GM18505 (cell line): ENCODE measurements at regions not wholly inside any gene's neighbourhood (a gene's known extent, or its start where the extent isn't known, plus 50 kb on each side); places are given as distances from the start of the nearest gene placed in this dataset.

Source experiments
- ATAC-seq: cut with Tn5 transposase; IDR thresholded peaks from one replicate; pipeline ENCODE4 v1.9.1; 2021; ENCODE audit not compliant: unreplicated experiment
- POLR2A ChIP-seq: IDR thresholded peaks from 4 replicates; pipeline ENCODE4 v1.6.1; 2011; ENCODE audit warnings: borderline replicate concordance; ENCODE audit not compliant: insufficient read depth, insufficient read length; ENCODE audit errors: extremely low read depth

- no peak for ATAC-seq
These were observed 70.2 kb downstream of the CLDN1 start for GRCh38 chr3:190252080-190252479.

GRCh38 chr3:190249414-190249813, 72.8 kb downstream of the CLDN1 start:
- TF ChIP-seq POLR2A: no peak
- no peak for ATAC-seq

More at GRCh38 chr3:190252080-190252479, 70.2 kb downstream of the CLDN1 start:
- no peak for TF ChIP-seq POLR2A

DNA sequence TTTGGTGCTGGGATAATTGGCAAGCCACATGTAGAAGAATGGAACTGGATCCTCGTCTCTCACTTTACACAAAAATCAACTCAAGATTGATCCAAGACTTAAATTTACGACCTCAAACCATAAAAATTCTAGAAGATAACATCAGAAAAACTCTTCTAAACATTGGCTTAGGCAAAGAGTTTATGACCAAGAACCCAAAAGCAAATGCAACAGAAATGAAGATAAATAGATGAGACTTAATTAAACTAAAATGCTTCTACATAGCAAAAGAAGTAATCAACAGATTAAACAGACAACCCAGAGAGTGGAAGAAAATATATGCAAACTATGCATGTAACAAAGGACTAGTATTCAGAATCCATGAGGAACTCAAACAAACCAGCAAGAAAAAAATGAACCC, 80.1 kb downstream of the CLDN1 start:
- no peak for ATAC-seq
- TF ChIP-seq POLR2A: no peak

- ATAC-seq: no peak
- TF ChIP-seq POLR2A: no peak
These were observed 82.9 kb downstream of the CLDN1 start for GRCh38 chr3:190239325-190239724.

DNA sequence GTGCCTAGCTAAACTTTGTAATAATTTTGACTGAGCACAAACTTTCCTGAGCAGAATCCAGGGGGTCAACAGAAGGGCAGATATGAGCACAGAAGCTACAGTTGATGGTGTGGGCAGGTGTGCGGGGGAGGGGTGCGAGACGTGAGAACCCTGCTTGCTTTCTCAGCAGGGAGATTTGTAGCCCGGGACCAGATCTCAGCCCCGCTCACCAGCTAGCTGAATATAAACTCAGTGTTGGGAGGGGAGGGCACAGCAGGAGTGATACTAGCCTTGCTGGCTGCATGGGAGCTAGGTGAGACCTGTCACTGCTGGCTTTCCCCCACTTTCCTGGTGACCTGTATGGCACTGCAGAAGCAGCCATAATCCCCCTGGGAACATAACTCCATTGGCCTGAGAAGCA, 83.4 kb downstream of the CLDN1 start:
- ATAC-seq: no peak
- no peak for TF ChIP-seq POLR2A

DNA sequence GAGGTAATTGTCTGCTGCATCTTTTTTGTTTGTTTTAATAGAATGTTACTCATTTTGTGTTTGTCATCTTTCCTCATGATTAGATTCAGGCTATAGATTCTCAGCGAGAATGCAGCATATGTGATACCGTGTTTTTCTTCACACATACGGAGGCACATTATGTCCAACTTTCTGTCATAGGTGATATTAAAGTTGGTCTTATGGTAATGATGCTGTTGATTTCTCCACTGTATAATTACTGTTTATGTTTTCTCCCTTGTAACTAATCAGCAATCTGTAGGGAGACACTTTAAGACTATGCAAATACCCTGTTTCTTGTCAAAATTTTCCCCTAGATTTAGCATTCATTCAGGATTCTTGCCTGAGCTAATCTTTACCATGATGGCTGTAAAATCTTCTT, 87.6 kb downstream of the CLDN1 start:
- ATAC-seq: no peak
- TF ChIP-seq POLR2A: no peak

DNA sequence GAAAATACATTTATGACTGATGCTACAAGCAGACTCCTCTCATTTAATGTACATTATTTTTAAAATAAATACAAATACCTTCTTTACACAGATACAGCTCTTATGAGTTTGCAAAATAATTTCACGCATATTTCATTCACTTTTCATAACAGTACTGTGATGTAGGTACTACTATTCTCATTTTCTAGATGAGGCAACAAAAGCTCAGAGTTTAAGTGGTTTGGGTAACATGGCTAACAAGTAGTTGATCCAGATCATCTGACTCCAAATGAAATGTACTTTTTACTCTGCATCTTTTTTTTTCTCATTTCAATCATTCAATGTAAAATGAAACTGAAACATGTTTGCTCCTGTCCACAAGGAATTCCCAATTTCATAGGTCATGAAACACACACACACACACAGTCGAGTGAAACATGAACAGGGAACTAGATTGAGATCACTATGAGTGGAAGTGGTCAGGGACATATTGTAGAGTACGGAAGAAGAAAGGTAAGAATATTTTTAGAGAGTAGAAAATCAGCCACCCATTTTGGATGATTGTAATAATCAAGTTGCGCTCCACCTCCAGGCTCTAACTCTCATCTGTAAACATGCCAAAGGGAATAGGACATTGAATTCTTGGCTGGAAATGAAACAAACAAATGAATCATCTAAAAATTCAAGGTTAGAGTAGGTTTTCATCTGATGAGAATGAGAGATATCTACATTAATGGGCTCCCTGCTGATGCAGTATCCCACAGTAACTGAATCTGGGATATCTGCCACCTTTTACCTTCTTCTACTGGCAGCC, 92.4 kb downstream of the CLDN1 start:
- ATAC-seq: peak; percentile 47
- TF ChIP-seq POLR2A: no peak

- ATAC-seq: no peak
- TF ChIP-seq POLR2A: no peak
These were observed 95.2 kb downstream of the CLDN1 start for GRCh38 chr3:190227064-190227463.

DNA sequence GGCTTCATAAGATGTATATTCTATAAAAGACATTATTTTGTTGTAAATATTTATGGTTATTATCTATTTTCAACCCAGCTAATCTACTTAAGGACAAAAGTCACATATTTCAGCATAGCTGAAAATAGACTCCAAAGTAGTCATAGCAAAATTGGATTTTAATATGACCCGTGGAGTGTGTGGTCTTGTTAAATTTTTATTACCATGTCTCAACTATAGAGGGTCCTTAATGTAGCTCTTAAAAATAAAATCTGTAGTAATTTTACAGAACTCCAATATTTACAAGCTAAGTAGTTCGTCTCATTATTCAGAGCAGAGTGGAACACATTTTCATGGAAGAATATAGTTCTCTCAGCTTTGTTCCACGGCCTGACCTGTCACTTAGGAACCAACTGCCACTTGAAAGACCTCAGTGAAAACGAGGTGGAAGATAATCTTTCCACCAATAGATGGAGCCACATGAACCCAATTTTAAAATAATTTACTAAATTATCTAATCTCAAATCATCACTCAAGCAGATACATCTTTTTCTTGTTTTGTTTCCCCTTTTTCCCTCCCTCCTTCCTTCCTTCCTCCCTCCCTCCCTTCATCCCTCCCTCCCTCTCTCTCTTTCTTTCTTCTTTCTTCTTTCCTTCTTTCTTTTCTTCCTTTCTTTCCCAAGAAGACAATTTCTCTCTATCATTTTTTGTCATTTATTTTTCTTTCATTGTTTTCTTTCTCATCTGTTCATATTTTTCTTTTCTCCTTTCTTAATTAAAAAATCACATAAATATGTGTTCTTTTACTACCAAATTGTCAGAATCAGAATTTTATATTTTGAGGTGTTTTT, 97.2 kb downstream of the CLDN1 start:
- ATAC-seq: no peak

DNA sequence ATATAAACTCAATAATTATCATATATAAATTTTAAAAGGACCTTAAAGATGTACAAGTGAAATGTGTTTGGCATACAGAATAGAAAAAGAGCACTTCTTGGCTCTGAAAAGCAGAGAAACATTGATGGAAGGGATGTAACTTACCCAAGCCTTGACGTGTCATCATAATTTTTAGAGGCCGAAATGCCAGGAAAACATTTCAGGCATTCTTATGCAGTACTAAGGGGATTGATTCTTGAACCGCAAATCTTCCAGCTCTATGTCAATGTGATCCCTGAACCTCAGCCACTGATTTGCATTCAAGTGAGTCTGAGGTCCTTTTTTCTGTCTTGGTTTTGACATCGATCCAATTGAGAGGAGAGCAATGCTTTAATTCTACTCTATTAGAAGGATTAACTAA, 97.8 kb downstream of the CLDN1 start:
- no peak for TF ChIP-seq POLR2A
- ATAC-seq: no peak

More for the DNA sequence above, 97.2 kb downstream of the CLDN1 start:
- no peak for TF ChIP-seq POLR2A

DNA sequence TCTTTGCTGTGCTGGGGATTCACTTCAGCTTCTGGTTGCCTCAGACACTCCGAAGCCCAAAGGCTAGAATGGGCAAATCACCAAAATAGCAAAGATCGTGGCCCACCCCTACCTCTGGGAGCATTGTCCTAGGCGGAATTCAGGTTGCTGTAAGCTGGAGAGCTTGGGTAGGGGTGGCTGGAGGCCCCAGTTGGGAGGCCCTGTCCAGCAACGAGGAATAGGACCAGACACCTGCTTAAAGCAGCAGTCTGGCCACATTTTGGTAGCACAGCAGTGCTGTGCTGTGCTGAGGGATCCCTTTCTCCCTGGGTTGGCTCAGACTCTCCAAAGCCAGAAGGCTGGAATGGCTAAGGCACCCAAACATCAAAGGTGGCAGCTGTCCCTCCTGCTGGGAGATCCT, 99.3 kb downstream of the CLDN1 start:
- no peak for TF ChIP-seq POLR2A
- no peak for ATAC-seq

DNA sequence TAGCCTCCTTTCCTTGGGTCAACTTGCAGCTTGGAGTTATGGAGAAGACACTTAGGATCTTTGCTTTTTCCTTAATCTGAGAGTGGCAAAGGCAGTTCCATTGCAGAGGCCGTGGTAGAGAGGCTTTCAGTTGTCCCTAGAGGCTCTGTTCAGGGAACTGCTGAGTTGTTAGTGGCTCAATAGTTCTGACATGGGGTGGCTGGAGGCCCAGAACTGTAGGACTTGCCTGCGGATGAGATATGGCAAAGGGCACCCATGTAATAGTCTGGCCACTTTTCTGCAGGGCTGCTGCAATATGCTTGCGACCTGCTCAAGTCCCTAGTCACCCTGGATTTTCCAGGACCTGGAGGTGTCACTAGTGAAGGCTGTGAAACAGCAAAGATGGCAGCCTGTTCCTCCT, 99.9 kb downstream of the CLDN1 start:
- no peak for TF ChIP-seq POLR2A
- ATAC-seq: no peak

DNA sequence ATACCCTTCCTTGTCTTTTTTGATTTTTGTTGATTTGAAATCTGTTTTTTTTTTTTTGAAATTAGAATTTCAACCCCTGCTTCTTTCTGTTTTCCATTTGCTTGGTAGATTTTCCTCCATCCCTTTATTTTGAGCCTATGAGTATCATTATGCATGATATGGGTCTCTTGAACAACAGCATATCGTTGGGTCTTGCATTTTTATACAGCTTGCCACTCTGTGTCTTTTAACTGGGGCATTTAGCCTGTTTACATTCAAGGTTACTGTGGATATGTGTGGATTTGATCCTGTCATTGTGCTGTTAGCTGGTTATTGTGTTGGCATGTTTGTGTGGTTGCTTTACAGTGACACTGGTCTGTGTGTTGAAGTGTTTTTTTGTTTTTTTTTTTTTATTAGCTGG, 99.7 kb upstream of the P3H2 start:
- TF ChIP-seq POLR2A: no peak
- ATAC-seq: no peak

DNA sequence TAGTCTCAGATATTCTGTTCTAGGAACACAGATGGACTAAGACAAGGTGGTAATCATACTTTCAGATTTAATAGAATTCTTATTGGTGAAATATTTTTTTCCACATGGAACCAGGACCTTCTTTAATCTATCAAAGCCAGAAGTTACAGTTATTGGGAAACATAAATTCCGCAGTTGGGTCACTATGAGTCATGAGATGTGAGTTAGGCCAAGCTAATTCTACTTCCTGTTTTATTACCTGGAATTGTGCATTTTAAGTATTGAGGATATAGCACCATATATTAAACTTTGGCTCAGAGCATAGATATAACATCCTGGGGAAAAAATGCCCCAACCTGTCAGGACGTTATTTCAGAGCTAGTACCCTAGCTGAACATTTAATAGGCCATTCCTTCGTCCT, 96.4 kb upstream of the P3H2 start:
- no peak for ATAC-seq
- TF ChIP-seq POLR2A: no peak
